H9 (cell line): ENCODE measurements at regions not wholly inside any gene's neighbourhood (a gene's known extent, or its start where the extent isn't known, plus 50 kb on each side); places are given as distances from the start of the nearest gene placed in this dataset.

Source experiments
- DNase-seq: peaks from one replicate; pipeline ENCODE4 v3.0.0-alpha.2; 2017
- H2AFZ ChIP-seq: one replicate; pipeline ENCODE4 v1.6.1; 2013; ENCODE audit warnings: mild to moderate bottlenecking, low read length, control low read depth, moderate library complexity
- H2AK5ac ChIP-seq: 2 replicates; pipeline ENCODE4 v1.6.1; 2013; ENCODE audit warnings: low read length, control low read depth, mixed read lengths; ENCODE audit not compliant: insufficient read length
- H2BK120ac ChIP-seq: one replicate; pipeline ENCODE4 v1.6.1; 2013; ENCODE audit warnings: low read depth, mild to moderate bottlenecking, low read length, control low read depth, inconsistent platforms; ENCODE audit not compliant: poor library complexity, severe bottlenecking
- H2BK12ac ChIP-seq: 2 replicates; pipeline ENCODE4 v1.6.1; 2013; ENCODE audit warnings: low read length, control low read depth, mixed read lengths, low read depth; ENCODE audit not compliant: insufficient read length
- H2BK15ac ChIP-seq: 2 replicates; pipeline ENCODE4 v1.6.1; 2013; ENCODE audit warnings: low read depth, low read length, control low read depth
- H2BK20ac ChIP-seq: one replicate; pipeline ENCODE4 v1.6.1; 2013; ENCODE audit warnings: low read depth, mild to moderate bottlenecking, low read length, control low read depth, inconsistent platforms; ENCODE audit not compliant: poor library complexity, severe bottlenecking
- H2BK5ac ChIP-seq: 2 replicates; pipeline ENCODE4 v1.6.1; 2013; ENCODE audit warnings: low read length, control low read depth, mixed read lengths; ENCODE audit not compliant: insufficient read length
- H3K14ac ChIP-seq: 2 replicates; pipeline ENCODE4 v1.6.1; 2013; ENCODE audit warnings: low read length, control low read depth; ENCODE audit not compliant: insufficient read depth
- H3K18ac ChIP-seq: 2 replicates; pipeline ENCODE4 v1.6.1; 2013; ENCODE audit warnings: low read depth, mild to moderate bottlenecking, mixed read lengths, low read length, control low read depth; ENCODE audit not compliant: insufficient read length
- H3K23ac ChIP-seq: 2 replicates; pipeline ENCODE4 v1.6.1; 2013; ENCODE audit warnings: low read length, control low read depth, mixed read lengths, low read depth; ENCODE audit not compliant: insufficient read length
- H3K23me2 ChIP-seq: 2 replicates; pipeline ENCODE4 v1.6.1; 2013; ENCODE audit warnings: low read depth, mild to moderate bottlenecking, mixed read lengths, low read length, control low read depth; ENCODE audit not compliant: insufficient read length, poor library complexity, severe bottlenecking
- H3K27ac ChIP-seq: 2 replicates; pipeline ENCODE4 v1.5.1; 2013; ENCODE audit warnings: low read length, control low read depth, mixed read lengths, low read depth; ENCODE audit not compliant: insufficient read length
- H3K27me3 ChIP-seq: 2 replicates; pipeline ENCODE4 v1.6.1; 2013; ENCODE audit warnings: low read length, control low read depth, inconsistent platforms; ENCODE audit not compliant: insufficient read depth
- H3K4ac ChIP-seq: 2 replicates; pipeline ENCODE4 v1.6.1; 2013; ENCODE audit warnings: low read depth, mild to moderate bottlenecking, control low read depth, inconsistent platforms, low read length, moderate library complexity
- H3K4me1 ChIP-seq: 2 replicates; pipeline ENCODE4 v1.6.1; 2013; ENCODE audit warnings: low read length, control low read depth, inconsistent platforms; ENCODE audit not compliant: insufficient read depth
- H3K4me2 ChIP-seq: 2 replicates; pipeline ENCODE4 v1.6.1; 2013; ENCODE audit warnings: low read length, control low read depth, mixed read lengths; ENCODE audit not compliant: insufficient read length, insufficient read depth
- H3K56ac ChIP-seq: 2 replicates; pipeline ENCODE4 v1.6.1; 2013; ENCODE audit warnings: low read depth, mild to moderate bottlenecking, mixed read lengths, low read length, control low read depth; ENCODE audit not compliant: insufficient read length
- H3K79me1 ChIP-seq: 2 replicates; pipeline ENCODE4 v1.6.1; 2013; ENCODE audit warnings: low read depth, mild to moderate bottlenecking, moderate library complexity, low read length, control low read depth, inconsistent platforms; ENCODE audit not compliant: insufficient read depth, poor library complexity, severe bottlenecking
- H3K79me2 ChIP-seq: 2 replicates; pipeline ENCODE4 v1.6.1; 2013; ENCODE audit warnings: low read length, control low read depth, inconsistent platforms; ENCODE audit not compliant: insufficient read depth
- H3K9ac ChIP-seq: 2 replicates; pipeline ENCODE4 v1.6.1; 2013; ENCODE audit warnings: low read length, control low read depth, mixed read lengths; ENCODE audit not compliant: insufficient read length; ENCODE audit errors: extremely low read depth
- H3K9me3 ChIP-seq: one replicate; pipeline ENCODE4 v1.6.1; 2013; ENCODE audit warnings: low read depth, low read length, inconsistent platforms; ENCODE audit not compliant: control insufficient read depth
- H3T11ph ChIP-seq: one replicate; pipeline ENCODE4 v1.6.1; 2013; ENCODE audit warnings: mild to moderate bottlenecking, low read length, control low read depth, inconsistent platforms
- H4K20me1 ChIP-seq: one replicate; pipeline ENCODE4 v1.6.1; 2013; ENCODE audit not compliant: control insufficient read depth, insufficient read length, insufficient read depth
- H4K5ac ChIP-seq: 2 replicates; pipeline ENCODE4 v1.6.1; 2013; ENCODE audit warnings: low read depth, mild to moderate bottlenecking, mixed read lengths, low read length, control low read depth; ENCODE audit not compliant: insufficient read length
- H4K8ac ChIP-seq: replicated peaks from 2 replicates; pipeline ENCODE4 v1.6.1; 2013; ENCODE audit warnings: low read length, control low read depth, mixed read lengths, low read depth; ENCODE audit not compliant: insufficient read length
- H4K91ac ChIP-seq: 2 replicates; pipeline ENCODE4 v1.6.1; 2013; ENCODE audit warnings: low read depth, mild to moderate bottlenecking, moderate library complexity, mixed read lengths, low read length, control low read depth; ENCODE audit not compliant: insufficient read length
- H3K27ac Mint-ChIP-seq, 3 experiments: 2 replicates in 2 of 3; 3 replicates in 1 of 3; pipeline ENCODE4 v1.8.0; 2020 to 2021; ENCODE audit warnings: mixed read lengths in 3 of 3, mild to moderate bottlenecking in 1 of 3, moderate library complexity in 1 of 3
- H3K27me3 Mint-ChIP-seq: 2 replicates; pipeline ENCODE4 v1.8.0; 2021; ENCODE audit warnings: low read depth, mild to moderate bottlenecking, moderate library complexity, mixed read lengths
- H3K36me3 Mint-ChIP-seq, 3 experiments: 2 replicates in 2 of 3; 3 replicates in 1 of 3; pipeline ENCODE4 v1.8.0; 2020 to 2021; ENCODE audit warnings: low read depth in 3 of 3, mixed read lengths in 3 of 3; ENCODE audit not compliant: insufficient read depth in 1 of 3
- H3K4me1 Mint-ChIP-seq, 2 experiments: 2 replicates each; pipeline ENCODE4 v1.8.0; 2020; ENCODE audit warnings: mixed read lengths in 2 of 2
- H3K4me3 Mint-ChIP-seq, 2 experiments: 2 replicates in 1 of 2; 3 replicates in 1 of 2; pipeline ENCODE4 v1.8.0; 2020 to 2021; ENCODE audit warnings: mild to moderate bottlenecking in 2 of 2, mixed read lengths in 2 of 2, moderate library complexity in 1 of 2
- H3K9me3 Mint-ChIP-seq, 2 experiments: 2 replicates in 1 of 2; 3 replicates in 1 of 2; pipeline ENCODE4 v1.8.0; 2020; ENCODE audit warnings: mild to moderate bottlenecking in 2 of 2, mixed read lengths in 2 of 2, moderate library complexity in 1 of 2
- WGBS: extraction: QIAGEN DNeasy Blood & Tissue Kit; methylation state at CpG from one replicate; pipeline ENCODE4 v1.1.7; 2013; ENCODE audit warnings: missing lambda C conversion rate, low lambda C conversion rate, mixed read lengths; ENCODE audit not compliant: insufficient read length; ENCODE audit errors: extremely low coverage; 5-methylcytosine and 5-hydroxymethylcytosine counted together
- TF ChIP-seq, protein P1 (sequence below): fragments of 200-600 bp; sonication (generic); conservative IDR thresholded peaks from 3 replicates; pipeline ENCODE4 v1.8.0; 2021; ENCODE audit warnings: antibody characterized with exemption, mild to moderate bottlenecking

DNA sequence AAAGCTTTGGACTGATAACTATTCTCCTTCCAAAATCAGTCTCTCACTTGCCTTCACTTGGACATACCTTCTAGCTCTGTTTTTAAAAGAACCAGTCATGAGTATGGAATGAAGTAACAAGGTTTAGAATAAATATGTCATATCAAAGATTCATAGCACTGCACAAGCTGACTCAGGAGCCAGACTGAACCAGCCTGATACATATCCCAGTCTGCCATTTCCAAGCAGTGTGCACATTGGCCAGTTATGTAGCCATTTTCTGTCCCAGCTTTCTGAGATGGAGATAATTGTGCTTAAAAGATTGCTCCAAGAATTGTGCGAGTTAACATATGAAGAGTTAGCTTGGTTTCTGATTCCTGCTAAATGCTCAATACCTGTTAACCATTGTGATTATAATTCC is 311.3 kb downstream of the C11orf87 start:
- Histone ChIP-seq H3T11ph (no peak overlapping the region), H2AK5ac (no peak overlapping the region), H2BK12ac (no peak overlapping the region), H4K5ac (no peak overlapping the region), H3K4ac (no peak overlapping the region), H2BK120ac (no peak overlapping the region), H3K14ac (no peak overlapping the region), H3K4me2 (no peak overlapping the region), H4K20me1 (no peaks in the 10 kb centered on the region), H3K27ac (no peak overlapping the region), H3K18ac (no peak overlapping the region), H4K91ac (no peak overlapping the region), H3K9ac (no peak overlapping the region), H2BK20ac (no peak overlapping the region), H3K56ac (no peak overlapping the region), H3K4me1 (no peaks in the 10 kb centered on the region; the same call in 1 of the 2 replicates), H2BK15ac (no peak overlapping the region), H2BK5ac (no peak overlapping the region), H4K8ac (no peak overlapping the region), H3K79me1 (no peaks in the 10 kb centered on the region), H3K27me3 (no peaks in the 10 kb centered on the region), H3K9me3 (no peaks in the 10 kb centered on the region), H3K23me2 (no peaks in the 10 kb centered on the region), H3K23ac (no peak overlapping the region), H3K79me2 (no peaks in the 10 kb centered on the region), H2AFZ (no peak overlapping the region)
- Mint-ChIP-seq H3K4me1 (no peaks in the 10 kb centered on the region; a peak in 1 of 4 replicates), H3K36me3 (no peaks in the 10 kb centered on the region), H3K27ac (no peak overlapping the region), H3K4me3 (no peak overlapping the region), H3K27me3 (no peaks in the 10 kb centered on the region), H3K9me3 (no peaks in the 10 kb centered on the region)
- no peak for DNase-seq
- whole genome bisulfite sequencing, result no CpG with 5 or more reads among the region's 1 CpG
- TF ChIP-seq, protein P1, sequence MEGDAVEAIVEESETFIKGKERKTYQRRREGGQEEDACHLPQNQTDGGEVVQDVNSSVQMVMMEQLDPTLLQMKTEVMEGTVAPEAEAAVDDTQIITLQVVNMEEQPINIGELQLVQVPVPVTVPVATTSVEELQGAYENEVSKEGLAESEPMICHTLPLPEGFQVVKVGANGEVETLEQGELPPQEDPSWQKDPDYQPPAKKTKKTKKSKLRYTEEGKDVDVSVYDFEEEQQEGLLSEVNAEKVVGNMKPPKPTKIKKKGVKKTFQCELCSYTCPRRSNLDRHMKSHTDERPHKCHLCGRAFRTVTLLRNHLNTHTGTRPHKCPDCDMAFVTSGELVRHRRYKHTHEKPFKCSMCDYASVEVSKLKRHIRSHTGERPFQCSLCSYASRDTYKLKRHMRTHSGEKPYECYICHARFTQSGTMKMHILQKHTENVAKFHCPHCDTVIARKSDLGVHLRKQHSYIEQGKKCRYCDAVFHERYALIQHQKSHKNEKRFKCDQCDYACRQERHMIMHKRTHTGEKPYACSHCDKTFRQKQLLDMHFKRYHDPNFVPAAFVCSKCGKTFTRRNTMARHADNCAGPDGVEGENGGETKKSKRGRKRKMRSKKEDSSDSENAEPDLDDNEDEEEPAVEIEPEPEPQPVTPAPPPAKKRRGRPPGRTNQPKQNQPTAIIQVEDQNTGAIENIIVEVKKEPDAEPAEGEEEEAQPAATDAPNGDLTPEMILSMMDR, result no peak
